HG02798 (cell line): ENCODE measurements at regions not wholly inside any gene's neighbourhood (a gene's known extent, or its start where the extent isn't known, plus 50 kb on each side); places are given as distances from the start of the nearest gene placed in this dataset.
"Not testable (repeated sequence)": the region's sequence is repeated elsewhere in the genome, so short reads cannot be mapped to it uniquely, and the experiment has no call there.

Source experiments
- ATAC-seq: cut with Tn5 transposase; IDR thresholded peaks from one replicate; pipeline ENCODE4 v1.9.1; 2021; ENCODE audit warnings: mild to moderate bottlenecking; ENCODE audit not compliant: unreplicated experiment, poor library complexity

- ATAC-seq = no peak
These were observed 401.1 kb upstream of the RGMB start for GRCh38 chr5:98372351-98372750.

- ATAC-seq = no peak
These were observed 381.4 kb upstream of the RGMB start for GRCh38 chr5:98391921-98392625.

- not testable (repeated sequence) for ATAC-seq
These were observed 380.3 kb upstream of the RGMB start for GRCh38 chr5:98393205-98393604.

GRCh38 chr5:98397081-98397480 lies 376.4 kb upstream of the RGMB start:
- no peak for ATAC-seq

GRCh38 chr5:98398465-98398864 lies 375.0 kb upstream of the RGMB start:
- no peak for ATAC-seq

- ATAC-seq = no peak
These were observed 371.8 kb upstream of the RGMB start for GRCh38 chr5:98401656-98402055.

GRCh38 chr5:98402130-98402529 lies 371.3 kb upstream of the RGMB start:
- no peak for ATAC-seq

GRCh38 chr5:98403131-98403530 lies 370.3 kb upstream of the RGMB start:
- no peak for ATAC-seq

- no peak for ATAC-seq
These were observed 358.5 kb upstream of the RGMB start for GRCh38 chr5:98414938-98415337.

GRCh38 chr5:98415663-98416062 lies 357.8 kb upstream of the RGMB start:
- ATAC-seq = no peak

GRCh38 chr5:98416541-98416940 lies 356.9 kb upstream of the RGMB start:
- ATAC-seq = no peak

- ATAC-seq = no peak
These were observed 353.6 kb upstream of the RGMB start for GRCh38 chr5:98419825-98420224.

GRCh38 chr5:98424681-98425450 lies 348.6 kb upstream of the RGMB start:
- no peak for ATAC-seq

- no peak for ATAC-seq
These were observed 347.8 kb upstream of the RGMB start for GRCh38 chr5:98425640-98426039.

- peak; percentile 63 for ATAC-seq
These were observed 344.7 kb upstream of the RGMB start for GRCh38 chr5:98428806-98429205.

GRCh38 chr5:98432378-98432777 lies 341.1 kb upstream of the RGMB start:
- no peak for ATAC-seq

GRCh38 chr5:98433022-98433421 lies 340.4 kb upstream of the RGMB start:
- ATAC-seq = no peak

GRCh38 chr5:98433673-98434072 lies 339.8 kb upstream of the RGMB start:
- no peak for ATAC-seq

GRCh38 chr5:98436667-98437066 lies 336.8 kb upstream of the RGMB start:
- no peak for ATAC-seq

- ATAC-seq = no peak
These were observed 331.0 kb upstream of the RGMB start for GRCh38 chr5:98442448-98442847.

GRCh38 chr5:98443881-98444280 lies 329.6 kb upstream of the RGMB start:
- no peak for ATAC-seq

GRCh38 chr5:98453296-98453695 lies 320.2 kb upstream of the RGMB start:
- ATAC-seq = no peak
